Activated B cell treated with CpG ODN at 0.5 μM for 24 hours (primary cell): ENCODE measurements at regions not wholly inside any gene's neighbourhood (a gene's known extent, or its start where the extent isn't known, plus 50 kb on each side); places are given as distances from the start of the nearest gene placed in this dataset.

ENCODE experiments used
- ATAC-seq: fragments of 200-7000 bp; cut with Tn5 transposase; one replicate; pipeline ENCODE4 v1.10.0; 2021; ENCODE audit warnings: low read depth, mild to moderate bottlenecking, moderate library complexity
- CTCF ChIA-PET: fragments of 350-600 bp; sonication (Branson Sonifier 250); formaldehyde crosslinking; loops from one replicate; lab custom pipeline; 2021; ENCODE audit warnings: antibody characterized with exemption; lab: Charles Lee
- POLR2A ChIA-PET: fragments of 350-600 bp; sonication (Branson Sonifier 250); formaldehyde crosslinking; loops from one replicate; lab custom pipeline; 2021; ENCODE audit warnings: antibody characterized with exemption; lab: Charles Lee
- DNase-seq: peaks from one replicate; pipeline ENCODE4 v3.0.0; 2022
- H3K27ac Mint-ChIP-seq: one replicate; pipeline ENCODE4 v1.8.0; 2020; ENCODE audit warnings: mixed read lengths
- H3K27me3 Mint-ChIP-seq: one replicate; pipeline ENCODE4 v1.8.0; 2021; ENCODE audit warnings: mixed read lengths
- H3K36me3 Mint-ChIP-seq: one replicate; pipeline ENCODE4 v1.8.0; 2021; ENCODE audit warnings: low read depth, mixed read lengths
- H3K4me1 Mint-ChIP-seq: one replicate; pipeline ENCODE4 v1.8.0; 2021; ENCODE audit warnings: mixed read lengths
- H3K4me3 Mint-ChIP-seq: one replicate; pipeline ENCODE4 v1.8.0; 2020; ENCODE audit warnings: mild to moderate bottlenecking, mixed read lengths
- H3K9me3 Mint-ChIP-seq: one replicate; pipeline ENCODE4 v1.8.0; 2020; ENCODE audit warnings: mixed read lengths
- intact Hi-C: fragments of 100-400 bp; cut with micrococcal nuclease; formaldehyde crosslinking; loops from one replicate; pipeline ENCODE4 v1.15.1; 2024
- TF ChIP-seq, protein P1 (sequence below): fragments of 200-600 bp; IDR thresholded peaks from one replicate; pipeline ENCODE4 v1.8.0; 2022; ENCODE audit warnings: antibody characterized with exemption, mild to moderate bottlenecking

- ChIA-PET POLR2A (no interaction called here), CTCF (no interaction called here)
- ATAC-seq (no peak), DNase-seq (no peak)
- intact Hi-C loops, result no loop called here
- Mint-ChIP-seq H3K9me3 (peaks cover 18% of the 10 kb centered on the region), H3K27ac (no peak overlapping the region), H3K36me3 (no peaks in the 10 kb centered on the region), H3K4me3 (no peak overlapping the region), H3K27me3 (no peaks in the 10 kb centered on the region), H3K4me1 (no peaks in the 10 kb centered on the region)
- TF ChIP-seq, protein P1, sequence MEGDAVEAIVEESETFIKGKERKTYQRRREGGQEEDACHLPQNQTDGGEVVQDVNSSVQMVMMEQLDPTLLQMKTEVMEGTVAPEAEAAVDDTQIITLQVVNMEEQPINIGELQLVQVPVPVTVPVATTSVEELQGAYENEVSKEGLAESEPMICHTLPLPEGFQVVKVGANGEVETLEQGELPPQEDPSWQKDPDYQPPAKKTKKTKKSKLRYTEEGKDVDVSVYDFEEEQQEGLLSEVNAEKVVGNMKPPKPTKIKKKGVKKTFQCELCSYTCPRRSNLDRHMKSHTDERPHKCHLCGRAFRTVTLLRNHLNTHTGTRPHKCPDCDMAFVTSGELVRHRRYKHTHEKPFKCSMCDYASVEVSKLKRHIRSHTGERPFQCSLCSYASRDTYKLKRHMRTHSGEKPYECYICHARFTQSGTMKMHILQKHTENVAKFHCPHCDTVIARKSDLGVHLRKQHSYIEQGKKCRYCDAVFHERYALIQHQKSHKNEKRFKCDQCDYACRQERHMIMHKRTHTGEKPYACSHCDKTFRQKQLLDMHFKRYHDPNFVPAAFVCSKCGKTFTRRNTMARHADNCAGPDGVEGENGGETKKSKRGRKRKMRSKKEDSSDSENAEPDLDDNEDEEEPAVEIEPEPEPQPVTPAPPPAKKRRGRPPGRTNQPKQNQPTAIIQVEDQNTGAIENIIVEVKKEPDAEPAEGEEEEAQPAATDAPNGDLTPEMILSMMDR, result no peak
Observed at GRCh38 chr4:119722670-119723069, 94.1 kb upstream of the PDE5A start.

DNA sequence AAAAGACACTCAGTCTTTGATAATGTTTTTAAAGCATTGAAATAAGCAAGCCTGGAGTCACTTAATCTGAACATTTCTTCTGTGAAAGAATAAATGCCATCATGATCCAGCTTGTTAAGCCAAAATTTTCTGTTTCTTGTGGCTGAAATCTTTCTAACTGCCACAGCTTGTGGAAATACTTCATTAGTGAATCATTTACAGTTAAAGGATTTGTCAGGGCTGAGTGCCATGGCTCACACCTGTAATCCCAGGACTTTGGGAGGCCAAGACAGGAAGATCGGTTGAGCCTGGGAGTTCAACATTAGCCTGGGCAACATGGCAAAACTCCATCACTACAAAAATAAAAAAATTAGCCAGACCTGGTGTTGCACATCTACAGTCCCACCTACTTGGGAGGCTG lies 93.3 kb upstream of the PDE5A start:
- H3K4me3 Mint-ChIP-seq, result no peak overlapping the region
- TF ChIP-seq, protein P1, result no peak
- H3K27ac Mint-ChIP-seq, result no peak overlapping the region
- ATAC-seq (no peak), DNase-seq (no peak)
- intact Hi-C loops, result no loop called here
- H3K27me3 Mint-ChIP-seq, result no peaks in the 10 kb centered on the region
- POLR2A ChIA-PET, result no interaction called here
- H3K36me3 Mint-ChIP-seq, result no peaks in the 10 kb centered on the region
- H3K4me1 Mint-ChIP-seq, result no peaks in the 10 kb centered on the region
- CTCF ChIA-PET, result no interaction called here
- peaks cover 21% of the 10 kb centered on the region for H3K9me3 Mint-ChIP-seq

DNA sequence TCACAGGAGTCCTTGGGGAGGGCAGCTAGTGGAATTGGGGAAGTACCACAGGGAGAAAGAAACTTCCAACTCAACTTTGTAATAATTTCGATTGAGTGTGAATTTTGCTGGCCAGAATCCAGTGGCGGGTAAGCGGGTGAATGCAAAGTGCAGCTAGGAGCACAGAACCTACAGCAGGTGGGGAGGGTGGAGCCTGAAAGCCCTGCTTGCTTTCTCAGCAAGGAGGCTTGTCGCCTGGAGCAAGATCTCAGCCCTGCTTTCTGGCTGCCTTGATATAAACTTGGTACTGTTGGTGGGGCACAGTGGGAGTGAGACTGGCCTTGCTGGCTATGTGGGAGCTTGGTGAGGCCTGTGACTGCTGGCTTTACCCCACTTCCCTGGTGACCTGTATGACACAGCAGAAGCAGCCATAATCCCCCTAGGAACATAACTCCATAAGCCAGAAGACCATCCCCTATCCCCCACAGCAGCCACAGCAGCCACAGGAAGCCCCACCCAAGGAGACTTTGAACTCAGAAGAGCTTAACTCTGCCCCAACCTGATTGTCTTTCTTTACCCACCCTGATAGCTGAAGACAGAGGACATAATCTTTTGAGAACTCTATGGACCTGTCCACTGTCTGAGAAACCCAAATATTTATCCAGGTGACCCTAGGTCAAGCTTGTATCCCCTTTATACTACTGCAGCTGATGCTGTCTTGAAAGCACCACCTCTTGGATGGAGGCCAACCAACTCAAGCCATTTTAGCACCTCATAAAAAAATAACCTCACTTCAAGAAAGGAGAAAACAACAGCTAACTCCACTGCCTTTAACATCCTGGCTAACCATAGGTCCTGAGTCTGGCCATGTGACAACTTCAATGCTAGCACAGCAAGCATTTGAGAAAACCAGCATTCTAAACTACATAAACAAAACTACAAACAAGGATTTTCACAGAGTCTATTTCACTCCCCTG lies 87.2 kb upstream of the PDE5A start:
- Mint-ChIP-seq H3K27me3 (peaks cover 5% of the 10 kb centered on the region), H3K27ac (no peak overlapping the region), H3K36me3 (no peaks in the 10 kb centered on the region), H3K4me3 (no peak overlapping the region), H3K9me3 (peaks cover 33% of the 10 kb centered on the region), H3K4me1 (no peaks in the 10 kb centered on the region)
- TF ChIP-seq, protein P1, result no peak
- CTCF ChIA-PET, result no interaction called here
- no peak for ATAC-seq
- POLR2A ChIA-PET, result no interaction called here
- intact Hi-C loops, result no loop called here
- no peak for DNase-seq

GRCh38 chr4:119709418-119709817 lies 80.8 kb upstream of the PDE5A start:
- ATAC-seq, result no peak
- Mint-ChIP-seq H3K9me3 (peaks cover 5% of the 10 kb centered on the region), H3K27ac (no peak overlapping the region), H3K36me3 (no peaks in the 10 kb centered on the region), H3K4me3 (no peak overlapping the region), H3K4me1 (peaks cover 2% of the 10 kb centered on the region), H3K27me3 (peaks cover 5% of the 10 kb centered on the region)
- TF ChIP-seq, protein P1, result no peak
- CTCF ChIA-PET, result no interaction called here
- POLR2A ChIA-PET, result no interaction called here
- intact Hi-C loops, result no loop called here
- no peak for DNase-seq

GRCh38 chr4:119707336-119707735 lies 78.7 kb upstream of the PDE5A start:
- ATAC-seq (no peak), DNase-seq (no peak)
- Mint-ChIP-seq H3K9me3 (no peaks in the 10 kb centered on the region), H3K4me1 (peaks cover 2% of the 10 kb centered on the region), H3K4me3 (no peak overlapping the region), H3K27ac (no peak overlapping the region), H3K27me3 (no peaks in the 10 kb centered on the region), H3K36me3 (no peaks in the 10 kb centered on the region)
- ChIA-PET POLR2A (no interaction called here), CTCF (no interaction called here)
- TF ChIP-seq, protein P1, result no peak
- intact Hi-C loops, result no loop called here
